ENCODE measurements at regions not wholly inside any gene's neighbourhood (a gene's known extent, or its start where the extent isn't known, plus 50 kb on each side); places are given as distances from the start of the nearest gene placed in this dataset.
A peak's percentile ranks its signal among the peaks of the same experiment; 100 is the strongest.

- no peaks in the 10 kb centered on the region for H3K27me3 ChIP-seq (ENCODE audit: low read length)
- no peak overlapping the region for H3K4me2 ChIP-seq (ENCODE audit: low read depth, low read length, poor library complexity, severe bottlenecking)
- H3K9me3 ChIP-seq (ENCODE audit: insufficient read depth, low read length) = no peaks in the 10 kb centered on the region
- no peaks in the 10 kb centered on the region for H3K9me2 ChIP-seq (replicated peaks; ENCODE audit: insufficient read depth, low read length)
- no peaks in the 10 kb centered on the region for H3K36me3 ChIP-seq (ENCODE audit: low read length)
- H3K79me2 ChIP-seq (ENCODE audit: insufficient read depth, low read length) = no peaks in the 10 kb centered on the region
- H2AFZ ChIP-seq (ENCODE audit: low read depth, low read length, severe bottlenecking) = no peak overlapping the region
- H3K27ac ChIP-seq (ENCODE audit: low read depth, low read length) = no peak overlapping the region
- TF ChIP-seq EZH2phosphoT487 (conservative IDR thresholded peaks at IDR 0.05; ENCODE audit: low read length) (no peak), CTCF (IDR thresholded peaks at IDR 0.05; ENCODE audit: insufficient read depth, low read length, poor library complexity, severe bottlenecking) (no peak)
- no peaks in the 10 kb centered on the region for H3F3A ChIP-seq (ENCODE audit: insufficient read depth)
- no peak overlapping the region for H3K4me3 ChIP-seq (ENCODE audit: insufficient read depth, low read length, poor library complexity, severe bottlenecking)
- no peaks in the 10 kb centered on the region for H4K20me1 ChIP-seq (ENCODE audit: low read depth, low read length)
- H3K9ac ChIP-seq (ENCODE audit: low read length) = no peak overlapping the region
Measured at GRCh38 chr2:161555826-161556225, 68.4 kb upstream of the SLC4A10 start.

DNA sequence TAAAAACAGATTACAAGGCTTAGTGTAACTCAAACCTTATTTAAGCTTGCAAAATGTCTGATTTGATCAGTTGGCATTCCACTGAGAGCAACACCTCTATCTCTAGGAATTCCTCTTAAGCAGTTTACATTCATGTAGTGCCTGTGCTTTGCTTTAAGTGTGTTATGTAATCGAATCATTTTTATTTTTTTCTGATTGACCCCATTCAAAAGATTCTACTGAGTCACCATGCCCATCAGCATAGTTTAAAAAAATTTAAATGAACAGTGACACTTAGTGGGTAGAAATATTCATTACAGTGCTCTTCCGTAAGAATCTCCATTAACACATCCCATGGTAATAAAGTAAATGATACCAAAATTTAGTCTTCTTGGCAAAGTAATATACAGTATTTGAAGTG is 67.8 kb upstream of the SLC4A10 start:
- no peaks in the 10 kb centered on the region for H3F3A ChIP-seq (ENCODE audit: insufficient read depth)
- no peaks in the 10 kb centered on the region for H3K9me3 ChIP-seq (ENCODE audit: insufficient read depth, low read length)
- no peak overlapping the region for H3K4me2 ChIP-seq (ENCODE audit: low read depth, low read length, poor library complexity, severe bottlenecking)
- H2AFZ ChIP-seq (ENCODE audit: low read depth, low read length, severe bottlenecking) = no peak overlapping the region
- no peaks in the 10 kb centered on the region for H3K9me2 ChIP-seq (replicated peaks; ENCODE audit: insufficient read depth, low read length)
- no peaks in the 10 kb centered on the region for H3K27me3 ChIP-seq (ENCODE audit: low read length)
- H4K20me1 ChIP-seq (ENCODE audit: low read depth, low read length) = no peaks in the 10 kb centered on the region
- no peak overlapping the region for H3K9ac ChIP-seq (ENCODE audit: low read length)
- peak; percentile 20 for TF ChIP-seq CTCF (IDR thresholded peaks at IDR 0.05; ENCODE audit: insufficient read depth, low read length, poor library complexity, severe bottlenecking)
- no peak for TF ChIP-seq EZH2phosphoT487 (conservative IDR thresholded peaks at IDR 0.05; ENCODE audit: low read length)
- no peaks in the 10 kb centered on the region for H3K36me3 ChIP-seq (ENCODE audit: low read length)
- H3K4me3 ChIP-seq (ENCODE audit: insufficient read depth, low read length, poor library complexity, severe bottlenecking) = no peak overlapping the region
- no peak overlapping the region for H3K27ac ChIP-seq (ENCODE audit: low read depth, low read length)
- no peaks in the 10 kb centered on the region for H3K79me2 ChIP-seq (ENCODE audit: insufficient read depth, low read length)

- Histone ChIP-seq H3F3A (ENCODE audit: insufficient read depth) (no peaks in the 10 kb centered on the region), H3K9me2 (replicated peaks; ENCODE audit: insufficient read depth, low read length) (no peaks in the 10 kb centered on the region), H3K4me2 (ENCODE audit: low read depth, low read length, poor library complexity, severe bottlenecking) (no peak overlapping the region), H3K9ac (ENCODE audit: low read length) (no peak overlapping the region), H3K9me3 (ENCODE audit: insufficient read depth, low read length) (no peaks in the 10 kb centered on the region), H3K4me3 (ENCODE audit: insufficient read depth, low read length, poor library complexity, severe bottlenecking) (no peak overlapping the region), H2AFZ (ENCODE audit: low read depth, low read length, severe bottlenecking) (no peak overlapping the region), H3K79me2 (ENCODE audit: insufficient read depth, low read length) (no peaks in the 10 kb centered on the region), H3K27me3 (ENCODE audit: low read length) (no peaks in the 10 kb centered on the region), H3K27ac (ENCODE audit: low read depth, low read length) (no peak overlapping the region), H3K36me3 (ENCODE audit: low read length) (no peaks in the 10 kb centered on the region), H4K20me1 (ENCODE audit: low read depth, low read length) (no peaks in the 10 kb centered on the region)
- TF ChIP-seq CTCF (IDR thresholded peaks at IDR 0.05; ENCODE audit: insufficient read depth, low read length, poor library complexity, severe bottlenecking) = no peak
- no peak for TF ChIP-seq EZH2phosphoT487 (conservative IDR thresholded peaks at IDR 0.05; ENCODE audit: low read length)
Measured at GRCh38 chr2:161557538-161557937, 66.7 kb upstream of the SLC4A10 start.

DNA sequence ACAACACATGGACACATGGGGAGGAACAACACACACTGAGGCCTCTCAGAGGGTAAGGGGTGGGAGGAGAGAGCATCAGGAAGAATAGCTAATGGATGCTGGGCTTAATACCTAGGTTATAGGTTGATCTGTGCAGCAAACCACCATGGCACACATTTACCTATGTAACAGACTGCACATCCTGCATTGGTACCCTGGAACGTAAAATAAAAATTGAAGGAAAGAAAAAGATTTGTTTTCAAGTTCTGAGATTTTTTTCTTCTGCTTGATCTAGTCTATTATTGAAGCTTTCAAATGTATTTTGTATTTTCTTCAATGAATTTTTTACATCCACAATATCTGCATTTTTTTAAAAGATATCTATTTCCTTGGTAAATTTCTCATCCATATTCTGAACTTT is 59.3 kb upstream of the SLC4A10 start:
- Histone ChIP-seq H3K27ac (ENCODE audit: low read depth, low read length) (no peak overlapping the region), H3K36me3 (ENCODE audit: low read length) (no peaks in the 10 kb centered on the region), H3K9me2 (replicated peaks; ENCODE audit: insufficient read depth, low read length) (no peaks in the 10 kb centered on the region), H3K9me3 (ENCODE audit: insufficient read depth, low read length) (no peaks in the 10 kb centered on the region), H3K79me2 (ENCODE audit: insufficient read depth, low read length) (no peaks in the 10 kb centered on the region), H3K9ac (ENCODE audit: low read length) (no peak overlapping the region), H4K20me1 (ENCODE audit: low read depth, low read length) (no peaks in the 10 kb centered on the region), H3K4me2 (ENCODE audit: low read depth, low read length, poor library complexity, severe bottlenecking) (no peak overlapping the region), H2AFZ (ENCODE audit: low read depth, low read length, severe bottlenecking) (no peak overlapping the region), H3F3A (ENCODE audit: insufficient read depth) (no peaks in the 10 kb centered on the region), H3K4me3 (ENCODE audit: insufficient read depth, low read length, poor library complexity, severe bottlenecking) (no peak overlapping the region), H3K27me3 (ENCODE audit: low read length) (no peaks in the 10 kb centered on the region)
- TF ChIP-seq EZH2phosphoT487 (conservative IDR thresholded peaks at IDR 0.05; ENCODE audit: low read length) (no peak), CTCF (IDR thresholded peaks at IDR 0.05; ENCODE audit: insufficient read depth, low read length, poor library complexity, severe bottlenecking) (no peak)
